GM12878 (cell line): ENCODE measurements at regions not wholly inside any gene's neighbourhood (a gene's known extent, or its start where the extent isn't known, plus 50 kb on each side); places are given as distances from the start of the nearest gene placed in this dataset.
A peak's percentile ranks its signal among the peaks of the same experiment; 100 is the strongest.

ENCODE experiments used
- ATAC-seq: fragments of 200-7000 bp; cut with Tn5 transposase; 3 replicates; pipeline ENCODE4 v1.9.1; 2020; ENCODE audit warnings: mild to moderate bottlenecking, moderate library complexity
- BruUV-seq: library from RNA; stranded (reverse); fragments of 400-500 nt; replicated peaks from 2 replicates; lab custom pipeline; 2021; lab: Mats Ljungman, UMichigan
- CTCF ChIA-PET: fragments of 300-600 bp; sonication (Branson Sonifier 250); formaldehyde crosslinking; extraction: SDS; loops from one replicate; lab custom pipeline; 2021; ENCODE audit warnings: inconsistent platforms; lab: Yijun Ruan, JAX
- POLR2A ChIA-PET: fragments of 350-600 bp; formaldehyde crosslinking; extraction: SDS; loops from one replicate; lab custom pipeline; 2021; ENCODE audit warnings: inconsistent platforms; lab: Charles Lee
- RAD21 ChIA-PET: fragments of 300-600 bp; sonication (Branson Sonifier 250); formaldehyde crosslinking; loops from one replicate; lab custom pipeline; 2023; ENCODE audit warnings: antibody characterized with exemption; ENCODE audit not compliant: unreplicated experiment; lab: Charles Lee
- SMC1A ChIA-PET: fragments of 300-600 bp; sonication (Branson Sonifier 250); formaldehyde crosslinking; loops from one replicate; lab custom pipeline; 2023; ENCODE audit not compliant: unreplicated experiment, uncharacterized antibody; lab: Charles Lee
- DNase-seq: peaks from one replicate; pipeline ENCODE4 v3.0.0-alpha.2; 2011; ENCODE audit warnings: low read depth, low spot score
- FAIRE-seq: peaks from 3 replicates; lab custom pipeline; 2011; peaks lifted over from hg19 to GRCh38; lab: Jason Lieb, UNC
- H2AFZ ChIP-seq: 2 replicates; pipeline ENCODE4 v1.6.0; 2011; ENCODE audit warnings: low read depth, low read length, control low read depth; ENCODE audit not compliant: control insufficient read depth
- H3K27ac ChIP-seq: 2 replicates; pipeline ENCODE4 v1.5.1; 2011; ENCODE audit warnings: control low read depth; ENCODE audit not compliant: control insufficient read depth, insufficient read depth
- H3K27me3 ChIP-seq, 2 experiments: replicated peaks in 1 of 2; 2 replicates each; pipeline versions ENCODE4 v1.6.0 to v1.6.1; 2011; ENCODE audit warnings: low read length in 1 of 2; ENCODE audit not compliant: control insufficient read depth in 2 of 2, insufficient read depth in 2 of 2
- H3K36me3 ChIP-seq, 2 experiments: 2 replicates each; pipeline ENCODE4 v1.5.1; 2011; ENCODE audit warnings: low read length in 1 of 2; ENCODE audit not compliant: control insufficient read depth in 2 of 2, insufficient read depth in 2 of 2
- H3K4me1 ChIP-seq: 2 replicates; pipeline ENCODE4 v1.6.1; 2011; ENCODE audit warnings: mild to moderate bottlenecking, low read length, moderate library complexity, mixed read lengths; ENCODE audit not compliant: control insufficient read depth, insufficient read depth
- H3K4me2 ChIP-seq: 2 replicates; pipeline ENCODE4 v1.6.0; 2011; ENCODE audit warnings: control low read depth; ENCODE audit not compliant: control insufficient read depth, insufficient read depth
- H3K4me3 ChIP-seq: fragments of 200-600 bp; sonication (generic); 2 replicates; pipeline ENCODE4 v1.5.1; 2016
- H3K79me2 ChIP-seq: 2 replicates; pipeline ENCODE4 v1.6.0; 2011; ENCODE audit warnings: low read length; ENCODE audit not compliant: control insufficient read depth, insufficient read depth
- H3K9ac ChIP-seq: 2 replicates; pipeline ENCODE4 v1.8.0; 2011; ENCODE audit warnings: low read length, control low read depth, mixed read lengths; ENCODE audit not compliant: control insufficient read depth, insufficient read depth
- H3K9me3 ChIP-seq: replicated peaks from 3 replicates; pipeline ENCODE4 v1.5.1; 2011; ENCODE audit warnings: mild to moderate bottlenecking, low read length; ENCODE audit not compliant: control insufficient read depth, insufficient read depth
- H4K20me1 ChIP-seq: 2 replicates; pipeline ENCODE4 v1.6.0; 2011; ENCODE audit not compliant: control insufficient read depth, insufficient read depth
- ETV6 ChIP-seq, 2 experiments: fragments of 450-650 bp in 1 of 2; IDR thresholded peaks in 1 of 2; conservative IDR thresholded peaks in 1 of 2; 2 replicates each; pipeline ENCODE4 v1.6.1; 2014; ENCODE audit warnings: antibody characterized with exemption in 1 of 2, borderline replicate concordance in 1 of 2, low read depth in 1 of 2, mild to moderate bottlenecking in 1 of 2, moderate library complexity in 1 of 2
- EZH2 ChIP-seq: IDR thresholded peaks from 2 replicates; pipeline ENCODE4 v1.6.1; 2012; ENCODE audit warnings: low read depth, mild to moderate bottlenecking, control low read depth, inconsistent platforms, low read length, borderline replicate concordance; ENCODE audit not compliant: control insufficient read depth
- NFXL1 ChIP-seq: fragments of 450-650 bp; IDR thresholded peaks from 2 replicates; pipeline ENCODE4 v1.6.1; 2017; ENCODE audit warnings: antibody characterized with exemption, mild to moderate bottlenecking, borderline replicate concordance
- RAD21 ChIP-seq: IDR thresholded peaks from 2 replicates; pipeline ENCODE4 v1.6.1; 2011; ENCODE audit warnings: mild to moderate bottlenecking, low read depth, low read length, moderate library complexity; ENCODE audit not compliant: insufficient read depth
- SMAD1 ChIP-seq: fragments of 450-650 bp; IDR thresholded peaks from 2 replicates; pipeline ENCODE4 v1.6.1; 2018; ENCODE audit warnings: mild to moderate bottlenecking, low read depth; ENCODE audit not compliant: partially characterized antibody
- TAF1 ChIP-seq: IDR thresholded peaks from 2 replicates; pipeline ENCODE4 v1.6.1; 2011; ENCODE audit warnings: mild to moderate bottlenecking, low read depth, low read length, borderline replicate concordance
- whole genome bisulfite sequencing: methylation state at CpG from one replicate; pipeline ENCODE4 v1.1.6; 2016; ENCODE audit warnings: low lambda C conversion rate; ENCODE audit not compliant: insufficient replicate concordance, insufficient coverage; ENCODE audit errors: missing lambda C conversion rate; 5-methylcytosine and 5-hydroxymethylcytosine counted together
- in situ Hi-C: fragments of 300-500 bp; cut with MboI; formaldehyde crosslinking; loops from 9 replicates; pipeline ENCODE4 v1.14.3; 2018; ENCODE audit warnings: mixed read lengths
- intact Hi-C: fragments of 100-400 bp; cut with micrococcal nuclease; formaldehyde crosslinking; loops from one replicate; pipeline ENCODE4 v1.14.2; 2022; ENCODE audit not compliant: unreplicated experiment
- TF ChIP-seq, protein P1 (sequence below), 3 experiments: IDR thresholded peaks in 2 of 3; conservative IDR thresholded peaks in 1 of 3; 2 replicates each; pipeline ENCODE4 v1.5.1; 2011; ENCODE audit warnings: low read depth in 3 of 3, low read length in 3 of 3, mild to moderate bottlenecking in 3 of 3, control low read depth in 2 of 3, moderate library complexity in 2 of 3, inconsistent platforms in 1 of 3, mixed read lengths in 1 of 3; ENCODE audit not compliant: control insufficient read depth in 2 of 3, insufficient read depth in 1 of 3; ENCODE audit errors: extremely low read depth in 1 of 3

DNA sequence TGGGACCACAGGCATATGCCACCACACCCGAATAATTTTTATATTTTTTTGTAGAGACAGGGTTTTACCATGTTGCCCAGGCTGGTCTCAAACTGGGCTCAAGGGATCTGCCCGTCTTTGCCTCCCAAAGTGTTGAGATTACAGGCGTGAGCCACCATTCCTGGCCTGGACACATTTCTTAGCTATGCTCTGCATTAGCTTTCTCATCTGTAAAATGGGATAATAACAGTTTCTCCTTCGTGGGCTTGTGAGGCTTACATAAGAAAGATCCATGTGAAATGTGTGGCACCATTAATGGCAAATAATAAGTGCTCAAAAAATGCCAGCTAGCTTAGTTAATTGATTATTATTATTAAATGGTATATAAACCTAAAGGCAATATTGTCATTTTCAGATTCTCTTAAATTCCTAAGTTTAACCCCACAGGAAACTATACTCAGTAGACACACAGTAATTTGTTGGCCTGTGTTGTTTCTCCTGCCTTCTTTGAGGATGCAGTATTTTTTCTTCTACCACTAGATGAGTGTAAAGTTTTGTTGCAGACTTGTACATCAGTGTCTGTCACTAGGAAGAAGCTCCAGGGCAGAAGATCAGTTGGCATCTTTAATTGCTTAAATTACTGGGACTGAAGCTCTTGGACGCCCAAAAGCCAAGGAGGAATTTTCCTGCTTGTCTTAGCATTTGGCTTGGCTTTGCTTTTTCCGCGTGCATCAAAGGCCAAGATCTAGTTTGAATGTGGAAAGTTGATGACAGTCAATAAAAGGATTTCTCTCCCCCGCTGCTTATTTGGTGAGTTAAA is 162.3 kb upstream of the ZNF217 start:
- ATAC-seq, result no peak
- Histone ChIP-seq H3K36me3 (no peaks in the 10 kb centered on the region), H3K9ac (no peak overlapping the region), H4K20me1 (no peaks in the 10 kb centered on the region), H3K4me3 (no peak overlapping the region), H3K9me3 (no peaks in the 10 kb centered on the region), H3K4me2 (no peak overlapping the region), H2AFZ (no peak overlapping the region), H3K4me1 (peaks cover 42% of the 10 kb centered on the region), H3K27me3 (no peaks in the 10 kb centered on the region), H3K27ac (no peak overlapping the region), H3K79me2 (no peaks in the 10 kb centered on the region)
- no peak for TF ChIP-seq EZH2
- no peak for TF ChIP-seq TAF1
- TF ChIP-seq, protein P1, sequence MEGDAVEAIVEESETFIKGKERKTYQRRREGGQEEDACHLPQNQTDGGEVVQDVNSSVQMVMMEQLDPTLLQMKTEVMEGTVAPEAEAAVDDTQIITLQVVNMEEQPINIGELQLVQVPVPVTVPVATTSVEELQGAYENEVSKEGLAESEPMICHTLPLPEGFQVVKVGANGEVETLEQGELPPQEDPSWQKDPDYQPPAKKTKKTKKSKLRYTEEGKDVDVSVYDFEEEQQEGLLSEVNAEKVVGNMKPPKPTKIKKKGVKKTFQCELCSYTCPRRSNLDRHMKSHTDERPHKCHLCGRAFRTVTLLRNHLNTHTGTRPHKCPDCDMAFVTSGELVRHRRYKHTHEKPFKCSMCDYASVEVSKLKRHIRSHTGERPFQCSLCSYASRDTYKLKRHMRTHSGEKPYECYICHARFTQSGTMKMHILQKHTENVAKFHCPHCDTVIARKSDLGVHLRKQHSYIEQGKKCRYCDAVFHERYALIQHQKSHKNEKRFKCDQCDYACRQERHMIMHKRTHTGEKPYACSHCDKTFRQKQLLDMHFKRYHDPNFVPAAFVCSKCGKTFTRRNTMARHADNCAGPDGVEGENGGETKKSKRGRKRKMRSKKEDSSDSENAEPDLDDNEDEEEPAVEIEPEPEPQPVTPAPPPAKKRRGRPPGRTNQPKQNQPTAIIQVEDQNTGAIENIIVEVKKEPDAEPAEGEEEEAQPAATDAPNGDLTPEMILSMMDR (IDR thresholded peaks at IDR 0.05 in 2 of 3, conservative IDR thresholded peaks at IDR 0.05 in 1 of 3; ENCODE audit: control insufficient read depth in 2 of 3, extremely low read depth in 1 of 3, insufficient read depth in 1 of 3, low read depth in 3 of 3, low read length in 3 of 3), result peak in 1 of 3 experiments; percentile 17; a peak in 2 of 6 replicates
- TF ChIP-seq RAD21, result peak; percentile 60
- TF ChIP-seq NFXL1, result peak; percentile 64; the same call in 1 of the 2 replicates
- TF ChIP-seq SMAD1, result no peak
- TF ChIP-seq ETV6 (conservative IDR thresholded peaks at IDR 0.05 in 1 of 2, IDR thresholded peaks at IDR 0.05 in 1 of 2; ENCODE audit: borderline replicate concordance in 1 of 2, low read depth in 1 of 2), result peak in 1 of 2 experiments; percentile 92; a peak in 1 of 4 replicates
- ChIA-PET CTCF (interaction anchor here (1.0 to 2.9 kb wide), 4 partner anchors 8 to 160 kb away, joined by 3 to 18 read pairs (median 4); no protein-coding TSS in a partner anchor), SMC1A (interaction anchor here (0.7 to 12.5 kb wide), 16 partner anchors 10 to 161 kb away, joined by 3 to 290 read pairs (median 5); no protein-coding TSS in a partner anchor), RAD21 (interaction anchor here (0.5 to 4.5 kb wide), 16 partner anchors 16 to 186 kb away, joined by 3 to 30 read pairs (median 4); no protein-coding TSS in a partner anchor), POLR2A (interaction anchor here (0.6 to 1.0 kb wide), 6 partner anchors 10 to 145 kb away, joined by 3 to 8 read pairs (median 3); no protein-coding TSS in a partner anchor)
- no peak for DNase-seq
- 86% methylated on average over 8 of the region's 8 CpGs for WGBS
- intact Hi-C loops, result no loop called here
- in situ Hi-C loops, result loop anchor here (5.0 kb wide), 1 partner anchor 186 kb away; no protein-coding TSS in a partner anchor
- no TSS peak for BruUV-seq
- FAIRE-seq, result no peak
